ENCODE measurements at regions not wholly inside any gene's neighbourhood (a gene's known extent, or its start where the extent isn't known, plus 50 kb on each side); places are given as distances from the start of the nearest gene placed in this dataset.

- TF ChIP-seq, protein P1, sequence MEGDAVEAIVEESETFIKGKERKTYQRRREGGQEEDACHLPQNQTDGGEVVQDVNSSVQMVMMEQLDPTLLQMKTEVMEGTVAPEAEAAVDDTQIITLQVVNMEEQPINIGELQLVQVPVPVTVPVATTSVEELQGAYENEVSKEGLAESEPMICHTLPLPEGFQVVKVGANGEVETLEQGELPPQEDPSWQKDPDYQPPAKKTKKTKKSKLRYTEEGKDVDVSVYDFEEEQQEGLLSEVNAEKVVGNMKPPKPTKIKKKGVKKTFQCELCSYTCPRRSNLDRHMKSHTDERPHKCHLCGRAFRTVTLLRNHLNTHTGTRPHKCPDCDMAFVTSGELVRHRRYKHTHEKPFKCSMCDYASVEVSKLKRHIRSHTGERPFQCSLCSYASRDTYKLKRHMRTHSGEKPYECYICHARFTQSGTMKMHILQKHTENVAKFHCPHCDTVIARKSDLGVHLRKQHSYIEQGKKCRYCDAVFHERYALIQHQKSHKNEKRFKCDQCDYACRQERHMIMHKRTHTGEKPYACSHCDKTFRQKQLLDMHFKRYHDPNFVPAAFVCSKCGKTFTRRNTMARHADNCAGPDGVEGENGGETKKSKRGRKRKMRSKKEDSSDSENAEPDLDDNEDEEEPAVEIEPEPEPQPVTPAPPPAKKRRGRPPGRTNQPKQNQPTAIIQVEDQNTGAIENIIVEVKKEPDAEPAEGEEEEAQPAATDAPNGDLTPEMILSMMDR (IDR thresholded peaks at IDR 0.05; ENCODE audit: low read depth, low read length): no peak
- H3K4me3 ChIP-seq (ENCODE audit: low read depth, low read length): no peak overlapping the region
Measured at GRCh38 chr10:3836222-3836820, 51.3 kb upstream of the KLF6 start.

DNA sequence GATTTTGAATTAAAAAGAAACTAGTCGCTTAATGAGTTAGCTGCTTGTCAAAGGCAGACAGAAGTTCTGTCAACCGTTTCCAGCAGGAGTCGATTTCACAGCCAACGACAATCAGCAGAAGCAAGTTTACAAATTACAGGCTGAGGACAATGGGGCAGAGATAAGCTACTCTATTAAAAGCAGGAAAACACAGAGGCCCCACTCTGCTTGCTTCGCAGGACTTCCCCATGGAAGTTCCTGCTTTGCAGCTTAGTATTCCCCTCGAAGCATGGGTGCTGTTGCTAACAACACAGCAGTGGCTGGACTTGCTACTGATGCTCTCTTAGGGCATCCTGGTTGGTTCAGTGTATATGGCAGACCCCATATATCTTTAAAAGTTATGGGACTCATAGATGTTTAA is 50.8 kb upstream of the KLF6 start:
- TF ChIP-seq, protein P1 (IDR thresholded peaks at IDR 0.05; ENCODE audit: low read depth, low read length): no peak
- H3K4me3 ChIP-seq (ENCODE audit: low read depth, low read length): no peak overlapping the region

DNA sequence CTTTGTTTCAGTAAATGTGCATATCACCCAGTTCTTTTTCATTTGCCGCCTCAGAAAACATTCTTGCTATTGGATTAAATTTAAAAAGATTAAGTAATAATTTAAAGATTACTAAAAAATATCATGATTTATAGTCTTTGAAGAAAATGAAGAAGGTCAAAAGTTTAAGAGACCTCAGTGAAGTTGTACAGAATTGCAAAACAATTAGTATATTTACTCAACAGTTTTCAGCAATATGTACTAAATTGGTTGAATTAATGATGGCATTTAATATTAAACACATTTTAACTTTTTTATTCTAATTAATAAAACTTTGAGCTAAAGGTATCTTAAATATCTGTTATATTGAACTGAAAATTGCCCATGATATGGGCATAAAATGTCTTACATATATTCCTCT is 49.9 kb upstream of the KLF6 start:
- TF ChIP-seq, protein P1 (IDR thresholded peaks at IDR 0.05; ENCODE audit: low read depth, low read length): no peak
- no peak overlapping the region for H3K4me3 ChIP-seq (ENCODE audit: low read depth, low read length)
